HG03159 (cell line): ENCODE measurements at regions not wholly inside any gene's neighbourhood (a gene's known extent, or its start where the extent isn't known, plus 50 kb on each side); places are given as distances from the start of the nearest gene placed in this dataset.
A peak's percentile ranks its signal among the peaks of the same experiment; 100 is the strongest.
"Not testable (repeated sequence)": the region's sequence is repeated elsewhere in the genome, so short reads cannot be mapped to it uniquely, and the experiment has no call there.

Experiments used
- ATAC-seq: cut with Tn5 transposase; IDR thresholded peaks from one replicate; pipeline ENCODE4 v1.9.1; 2021; ENCODE audit warnings: mild to moderate bottlenecking, moderate library complexity; ENCODE audit not compliant: unreplicated experiment

DNA sequence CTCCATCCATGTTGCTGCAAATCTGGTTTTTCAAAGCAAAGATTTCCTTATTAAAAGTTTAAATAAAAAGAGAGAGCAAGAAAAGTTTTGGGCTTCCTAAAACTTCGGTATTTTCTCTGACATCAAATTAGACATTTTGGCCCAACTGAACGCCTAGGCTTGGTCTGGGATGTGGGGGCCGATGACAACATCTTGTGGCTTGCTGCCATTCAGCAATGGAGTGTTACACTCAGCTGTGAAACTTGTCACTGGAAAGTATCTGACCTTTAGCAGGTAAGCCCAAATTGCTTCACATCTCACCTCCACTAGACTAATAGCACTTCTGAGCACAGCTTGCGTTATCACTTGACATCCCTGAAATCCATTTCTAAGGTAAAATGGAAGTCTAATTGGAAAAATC lies 320.6 kb downstream of the GATA3 start:
- ATAC-seq, result no peak

DNA sequence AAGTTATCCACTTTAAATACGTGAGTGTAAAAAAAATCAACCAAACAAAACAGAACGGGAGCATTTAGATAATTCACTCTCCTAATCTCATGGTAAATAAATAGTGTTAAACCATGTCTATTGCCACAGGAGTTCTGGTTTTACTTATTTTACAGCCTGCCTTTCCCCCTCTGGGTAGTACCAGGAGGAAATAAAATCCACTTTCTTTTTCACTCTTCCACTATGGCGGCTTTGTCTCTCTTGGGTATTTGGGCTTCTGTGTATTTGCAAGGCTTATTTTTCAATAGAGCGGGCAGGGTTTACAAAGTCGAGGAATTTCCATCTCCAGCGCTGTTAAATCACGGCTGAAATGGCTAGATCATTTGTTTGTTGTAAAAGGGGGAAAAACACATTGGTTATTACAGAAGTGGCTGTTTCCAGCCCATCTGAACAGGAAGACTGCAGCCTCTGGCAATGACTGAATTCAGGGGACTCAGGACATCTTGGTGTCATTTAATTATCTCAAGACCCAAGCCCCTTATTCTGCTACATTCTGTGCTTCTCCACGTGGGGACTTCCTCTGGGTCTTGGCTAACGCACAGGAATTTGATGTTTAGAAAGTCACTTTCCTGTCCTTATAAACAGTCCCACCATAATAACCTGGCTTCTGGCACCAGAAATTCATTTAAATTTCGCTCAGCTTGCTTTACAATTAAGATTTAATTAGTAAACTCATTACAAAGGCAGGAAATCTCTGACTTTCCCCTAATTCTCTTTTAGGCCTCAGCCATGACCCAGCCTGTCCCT lies 323.9 kb downstream of the GATA3 start:
- no peak for ATAC-seq

- no peak for ATAC-seq
Observed at GRCh38 chr10:8379906-8380832, 325.7 kb downstream of the GATA3 start.

DNA sequence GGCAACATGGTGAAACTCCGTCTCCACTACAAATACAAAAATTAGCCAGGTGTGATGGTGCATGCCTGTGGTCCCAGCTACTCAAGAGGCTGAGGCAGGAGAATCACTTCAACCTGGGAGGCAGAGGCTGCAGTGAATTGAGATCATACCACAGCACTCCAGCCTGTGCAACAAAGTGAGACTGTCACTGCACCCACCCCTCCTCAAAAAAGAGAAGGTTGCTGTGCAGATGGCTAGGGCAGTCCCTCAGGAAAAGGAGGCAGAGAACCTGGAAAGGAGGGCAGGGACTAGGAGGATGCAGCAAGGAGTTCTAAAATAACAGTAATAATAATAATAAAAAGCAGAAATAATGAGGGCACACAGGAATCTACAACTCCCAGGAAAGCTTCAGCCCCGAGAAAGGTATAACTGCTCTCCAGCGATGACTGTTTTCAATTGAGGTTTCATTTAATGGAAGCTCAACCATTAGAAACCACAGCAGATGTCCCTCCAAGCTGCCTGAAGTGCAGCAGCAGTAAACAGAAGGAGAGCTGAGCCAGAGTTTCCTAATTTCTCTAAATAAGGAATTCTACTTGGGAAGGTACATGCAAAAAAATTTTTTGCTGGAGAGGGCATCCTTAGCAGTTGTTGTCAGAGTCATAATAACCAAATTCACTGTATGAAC lies 326.5 kb downstream of the GATA3 start:
- no peak for ATAC-seq

GRCh38 chr10:8386781-8387180 lies 332.3 kb downstream of the GATA3 start:
- no peak for ATAC-seq

DNA sequence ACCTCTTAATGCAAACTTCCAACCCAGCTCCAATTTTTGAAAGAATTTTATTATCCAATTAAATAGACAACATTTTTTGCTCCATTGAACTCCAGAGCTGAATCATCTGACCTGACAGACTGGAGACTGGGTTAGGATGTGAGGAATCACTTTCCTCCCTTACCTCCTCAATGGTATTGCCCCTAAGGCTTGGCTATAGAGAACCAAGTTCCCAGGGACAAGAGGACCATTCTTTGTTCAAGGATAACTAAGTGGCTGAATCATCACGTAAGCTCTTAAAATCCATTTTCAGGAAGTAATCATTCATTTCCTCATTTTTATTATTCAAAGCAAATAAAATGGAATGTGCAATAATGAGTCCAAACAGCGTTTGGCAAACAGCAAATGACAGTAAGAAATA lies 335.1 kb downstream of the GATA3 start:
- no peak for ATAC-seq

GRCh38 chr10:8392216-8392615 lies 337.7 kb downstream of the GATA3 start:
- no peak for ATAC-seq

GRCh38 chr10:8393531-8393930 lies 339.0 kb downstream of the GATA3 start:
- ATAC-seq, result no peak

DNA sequence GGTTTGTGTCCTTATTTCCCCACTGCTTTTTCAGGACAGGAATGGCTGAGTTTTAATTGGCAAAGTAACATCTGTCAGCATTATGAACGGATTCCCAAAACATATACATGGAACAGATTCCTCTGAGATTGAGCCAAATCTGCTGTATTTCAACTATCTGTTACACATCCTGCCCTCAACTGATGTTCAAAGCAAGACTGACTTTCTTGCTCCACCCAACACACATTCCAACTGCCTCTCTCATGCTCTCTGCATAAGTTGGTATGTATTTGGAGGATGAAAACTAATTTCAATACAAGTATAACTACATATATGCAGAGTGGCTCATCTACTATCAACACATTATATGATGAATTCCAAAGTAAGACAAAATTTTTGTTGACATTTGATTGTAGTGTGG lies 342.2 kb downstream of the GATA3 start:
- ATAC-seq, result no peak

GRCh38 chr10:8398771-8399170 lies 344.3 kb downstream of the GATA3 start:
- no peak for ATAC-seq

- no peak for ATAC-seq
Observed at GRCh38 chr10:8400151-8400550, 345.7 kb downstream of the GATA3 start.

DNA sequence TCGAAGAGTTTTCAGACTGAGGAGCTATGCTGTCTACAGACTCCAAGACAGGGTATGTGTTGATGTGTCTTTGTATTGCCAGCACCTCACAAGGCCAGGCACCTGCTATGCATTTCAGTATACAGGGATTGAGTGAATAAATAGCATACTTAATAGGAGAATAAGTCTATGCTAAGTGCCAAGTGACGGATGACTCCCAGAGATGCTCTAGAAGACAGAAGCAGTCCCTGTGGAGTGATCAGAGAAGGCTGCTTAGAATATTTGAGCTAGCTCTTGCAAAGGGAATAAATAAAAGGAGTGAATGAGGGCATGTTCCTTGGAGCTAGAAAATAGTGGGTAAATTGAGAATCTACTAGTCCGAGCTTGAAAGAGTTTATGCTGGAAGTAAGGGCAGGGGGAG lies 346.4 kb downstream of the GATA3 start:
- no peak for ATAC-seq

DNA sequence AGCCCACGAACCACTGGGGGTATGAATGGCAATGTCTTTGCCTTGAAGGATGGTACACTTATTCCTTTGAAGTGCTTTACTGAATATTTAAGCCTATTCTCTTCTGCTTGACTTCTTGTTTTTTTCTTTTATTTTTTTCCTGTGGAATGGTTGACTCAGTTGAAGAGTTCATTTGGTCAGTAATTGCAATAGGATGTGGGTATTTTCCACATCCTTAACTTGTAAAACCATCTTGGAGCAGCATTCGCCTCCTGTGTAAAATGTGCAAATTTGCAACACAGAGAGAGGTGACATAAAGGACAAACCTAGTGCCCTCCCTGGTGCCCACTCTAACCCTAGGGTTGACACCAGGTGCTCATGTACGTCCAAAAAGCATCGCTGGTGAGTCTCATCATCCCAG lies 347.0 kb downstream of the GATA3 start:
- no peak for ATAC-seq

GRCh38 chr10:8402576-8402975 lies 348.1 kb downstream of the GATA3 start:
- ATAC-seq, result no peak

GRCh38 chr10:8403711-8404371 lies 349.4 kb downstream of the GATA3 start:
- peak; percentile 40 for ATAC-seq

DNA sequence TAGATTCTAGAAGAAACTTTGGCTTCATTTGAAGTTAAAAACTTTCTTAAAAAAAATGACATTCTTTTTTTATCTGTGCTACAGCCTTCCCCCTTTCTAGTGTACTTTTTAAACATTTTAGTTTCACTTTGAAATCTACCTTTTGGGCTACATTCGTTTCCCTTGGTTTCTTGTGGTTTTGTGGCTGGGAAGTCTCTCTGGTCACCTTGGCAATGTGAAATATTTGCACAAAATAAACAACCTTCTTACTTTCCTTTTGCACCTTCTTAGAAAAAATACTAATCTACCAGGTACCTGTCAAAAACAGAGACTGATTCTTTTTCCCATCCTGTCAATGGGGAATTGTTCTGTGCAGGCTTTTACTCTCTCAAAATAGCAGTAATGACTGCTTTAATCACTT lies 350.2 kb downstream of the GATA3 start:
- peak; percentile 70 for ATAC-seq

- ATAC-seq, result no peak
Observed at GRCh38 chr10:8405596-8405995, 351.1 kb downstream of the GATA3 start.

GRCh38 chr10:8407501-8408021 lies 353.1 kb downstream of the GATA3 start:
- no peak for ATAC-seq

DNA sequence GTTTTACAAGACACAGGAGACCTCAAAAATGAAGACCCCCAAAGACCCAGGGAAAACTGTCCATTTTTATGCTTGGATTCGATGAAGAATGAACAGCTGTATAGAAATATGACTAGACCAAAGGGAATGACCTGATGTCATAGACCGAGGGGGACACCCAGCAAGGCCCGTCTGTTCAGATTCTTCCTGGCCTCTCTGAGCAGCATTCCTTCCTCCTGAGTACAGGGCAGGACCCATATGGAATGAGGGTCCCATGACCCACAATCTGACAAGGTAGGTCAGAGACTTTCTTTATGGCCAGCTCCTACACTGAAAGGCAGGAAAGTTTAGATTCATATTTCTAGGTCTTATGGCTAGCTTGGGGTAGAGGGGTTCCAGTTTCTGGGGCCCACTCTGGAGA lies 356.0 kb downstream of the GATA3 start:
- no peak for ATAC-seq

DNA sequence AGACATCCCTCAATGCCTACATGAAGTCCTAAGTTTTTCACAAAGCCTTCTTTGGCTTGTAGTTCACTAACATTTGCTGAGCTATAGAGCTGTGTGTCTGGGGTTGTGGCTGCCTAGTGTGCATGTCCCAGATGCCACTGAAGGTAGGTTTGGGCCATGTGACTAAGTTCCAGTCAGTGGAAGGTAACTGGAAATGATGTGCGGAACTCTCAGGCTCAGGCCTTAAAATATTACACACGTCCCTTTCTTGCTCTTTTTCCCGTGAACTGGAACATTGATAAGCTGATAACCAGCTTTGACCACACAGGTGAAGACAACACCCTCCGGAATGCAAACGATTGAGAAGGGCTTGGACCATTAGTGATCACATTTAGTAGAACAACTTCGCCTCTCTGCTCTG lies 358.1 kb downstream of the GATA3 start:
- ATAC-seq, result no peak

GRCh38 chr10:8415029-8415428 lies 360.5 kb downstream of the GATA3 start:
- not testable (repeated sequence) for ATAC-seq
